T-helper 2 cell (primary cell): ENCODE measurements at regions not wholly inside any gene's neighbourhood (a gene's known extent, or its start where the extent isn't known, plus 50 kb on each side); places are given as distances from the start of the nearest gene placed in this dataset.

Experiments
- DNase-seq, 5 experiments: peaks; one replicate each; pipeline versions ENCODE4 v3.0.0 to v3.0.0-alpha.2; 2012 to 2022

DNA sequence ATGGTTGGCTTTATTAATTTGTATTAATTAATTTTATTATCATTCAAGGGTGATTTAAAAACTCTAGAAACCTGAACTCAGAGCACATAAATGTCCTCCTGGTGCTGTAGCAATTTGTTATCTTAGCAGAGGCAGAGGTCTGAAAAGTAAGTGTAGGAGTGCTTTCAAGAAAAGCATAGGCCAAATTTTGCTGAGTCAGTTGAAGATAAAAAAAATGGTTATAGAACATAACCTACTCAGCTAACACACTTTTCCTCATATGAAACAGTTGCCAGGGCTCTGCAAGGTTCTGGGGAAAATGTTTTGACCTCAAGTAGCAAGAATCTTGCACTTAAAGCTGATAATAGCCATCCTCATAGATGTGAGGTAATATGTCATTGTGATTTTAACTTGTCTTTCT, 53.5 kb upstream of the CHODL start:
- DNase-seq, result no peak

DNA sequence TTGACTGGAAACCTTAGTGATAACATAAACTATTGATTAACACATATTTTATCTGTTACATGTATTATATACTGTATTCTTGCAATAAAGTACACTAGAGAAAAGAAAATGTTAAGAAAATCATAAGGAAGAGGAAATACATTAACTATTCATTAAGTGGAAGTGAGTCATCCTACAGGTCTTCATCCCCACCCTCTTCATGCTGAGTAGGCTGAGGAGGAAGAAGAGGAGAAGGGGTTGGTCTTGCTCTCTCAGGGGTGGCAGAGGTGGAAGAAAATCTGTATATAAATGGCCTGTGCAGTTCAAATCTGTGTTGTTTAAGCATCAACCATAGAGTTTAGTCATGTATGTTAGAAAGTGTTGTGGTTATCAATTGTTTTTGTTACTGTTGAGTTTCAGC, 66.1 kb upstream of the CHODL start:
- no peak for DNase-seq

DNA sequence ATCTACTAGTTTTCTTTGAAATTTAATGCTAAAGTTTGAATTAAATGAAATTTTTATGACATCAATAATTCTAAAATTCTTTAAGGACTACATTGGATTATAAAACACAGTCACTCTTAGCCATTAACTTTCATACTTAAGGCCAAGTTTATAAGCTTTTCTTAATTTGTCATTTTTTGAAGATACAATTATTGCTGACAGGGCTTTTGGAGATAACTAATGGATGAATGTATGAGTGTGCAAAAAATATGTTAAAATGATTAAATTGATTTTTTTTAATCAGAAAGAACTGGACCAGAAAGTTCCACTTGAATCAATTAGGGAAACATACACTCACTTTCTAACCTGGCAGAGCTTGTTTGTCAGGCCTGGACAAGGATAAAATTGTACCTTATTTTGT, 70.3 kb upstream of the CHODL start:
- DNase-seq, result no peak

DNA sequence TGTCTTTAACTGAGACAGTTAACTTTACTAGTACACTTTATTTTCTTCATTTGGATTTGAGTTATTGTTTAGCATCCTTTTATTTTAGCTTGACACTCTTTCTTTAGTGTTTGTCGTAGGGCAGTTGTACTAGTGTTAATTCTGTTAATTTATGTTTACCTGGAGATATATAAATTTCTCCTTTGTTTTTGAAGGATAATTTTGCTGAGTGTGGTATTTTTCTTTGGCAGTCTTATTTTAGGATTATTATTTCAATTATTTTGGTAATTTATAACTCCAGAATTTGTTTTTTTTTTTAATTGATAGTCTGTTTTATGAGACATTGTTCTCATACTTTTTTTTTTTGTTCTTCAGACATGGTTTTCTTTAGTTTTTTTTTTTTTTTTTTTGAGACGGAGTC, 73.8 kb upstream of the CHODL start:
- DNase-seq, result no peak

DNA sequence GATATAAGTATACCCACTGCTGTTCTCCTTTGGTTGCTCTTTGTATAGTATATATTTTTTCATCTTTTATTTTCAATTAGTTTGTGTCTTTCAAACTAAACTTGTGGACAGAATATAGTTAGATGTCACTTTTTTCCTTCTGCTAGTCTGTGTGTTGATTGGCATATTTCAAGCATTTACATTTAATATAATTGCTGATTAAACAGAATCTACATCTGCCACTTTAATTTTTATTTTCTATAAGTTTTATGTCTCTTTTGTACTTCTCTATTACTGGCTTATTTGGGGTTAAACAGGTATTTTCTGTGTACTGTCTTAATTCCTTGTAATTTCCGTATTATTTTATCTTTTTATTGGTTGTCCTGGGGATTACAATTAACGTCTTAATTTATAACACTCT, 74.4 kb upstream of the CHODL start:
- DNase-seq, result no peak

DNA sequence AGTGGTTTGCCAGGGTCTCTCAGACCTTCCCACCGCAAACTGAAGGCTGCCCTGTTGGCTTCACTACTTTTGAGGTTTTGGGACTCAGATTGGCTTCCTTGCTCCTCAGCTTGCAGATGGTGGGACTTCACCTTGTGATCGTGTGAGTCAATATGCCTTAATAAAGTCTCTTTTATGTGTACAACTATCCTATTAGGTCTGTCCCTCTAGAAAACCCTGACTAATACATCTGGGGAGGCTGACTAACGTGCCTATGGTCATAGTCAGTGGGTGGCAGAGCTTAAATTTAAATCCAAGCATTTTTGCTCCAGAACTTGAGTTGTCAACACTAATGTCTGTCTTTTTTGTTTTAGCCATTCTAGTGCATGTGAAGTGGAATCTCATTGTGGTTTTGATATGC, 76.5 kb upstream of the CHODL start:
- no peak for DNase-seq

DNA sequence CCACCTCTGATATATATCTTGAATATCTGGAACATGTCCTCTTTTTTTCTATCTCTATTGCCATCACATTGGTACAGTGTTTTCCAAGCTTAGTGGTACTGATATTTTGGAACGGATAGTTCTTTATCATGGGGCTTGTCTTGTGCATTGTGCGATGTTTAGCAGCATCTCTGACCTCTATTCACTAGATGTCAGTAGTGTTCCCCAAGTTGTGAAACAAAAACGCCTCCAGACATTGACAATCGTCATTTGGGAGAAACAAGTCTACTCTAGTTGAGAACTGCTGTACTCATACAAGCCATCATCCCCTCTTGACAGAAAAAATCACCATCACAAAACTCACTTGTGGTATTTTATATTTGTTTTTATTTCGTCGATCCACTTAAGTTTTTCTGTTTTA, 79.7 kb upstream of the CHODL start:
- no peak for DNase-seq

DNA sequence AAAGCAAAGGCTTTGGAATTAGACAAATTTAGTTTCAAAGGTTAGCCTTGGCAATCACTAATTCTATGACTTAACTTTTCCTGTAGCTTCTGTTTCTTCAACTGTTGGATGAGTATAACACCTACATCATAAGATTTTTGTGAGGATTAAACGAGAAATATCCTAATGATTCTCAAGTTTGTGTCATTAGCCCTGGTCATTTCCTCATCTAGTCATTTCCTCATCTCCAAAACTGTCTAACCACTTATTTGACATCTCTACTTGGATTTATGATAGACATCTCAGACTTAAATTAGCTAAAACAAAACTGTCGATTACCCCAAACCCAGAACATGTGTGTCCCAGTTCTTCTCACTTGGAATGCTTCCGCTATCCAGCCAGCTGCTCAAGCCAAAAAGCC, 80.2 kb upstream of the CHODL start:
- no peak for DNase-seq

DNA sequence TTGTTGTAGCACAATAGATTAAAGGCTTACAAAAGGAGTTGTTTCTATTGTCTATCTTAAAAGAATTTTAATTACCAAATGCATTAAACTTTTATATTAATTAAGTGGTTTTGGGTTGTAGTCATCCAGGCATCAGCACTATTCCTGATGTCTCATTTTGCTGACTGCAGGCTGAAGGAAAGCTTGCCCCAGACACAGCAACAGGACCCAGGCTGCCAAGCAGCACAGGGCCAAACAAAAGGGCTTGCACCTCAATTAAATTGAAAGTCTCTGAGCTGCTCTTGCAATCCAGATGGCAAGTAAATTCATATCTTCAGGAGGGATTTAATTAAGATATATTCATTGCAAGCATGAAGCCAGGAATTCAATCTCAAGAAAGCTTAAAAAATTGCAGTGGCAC, 80.7 kb upstream of the CHODL start:
- no peak for DNase-seq

DNA sequence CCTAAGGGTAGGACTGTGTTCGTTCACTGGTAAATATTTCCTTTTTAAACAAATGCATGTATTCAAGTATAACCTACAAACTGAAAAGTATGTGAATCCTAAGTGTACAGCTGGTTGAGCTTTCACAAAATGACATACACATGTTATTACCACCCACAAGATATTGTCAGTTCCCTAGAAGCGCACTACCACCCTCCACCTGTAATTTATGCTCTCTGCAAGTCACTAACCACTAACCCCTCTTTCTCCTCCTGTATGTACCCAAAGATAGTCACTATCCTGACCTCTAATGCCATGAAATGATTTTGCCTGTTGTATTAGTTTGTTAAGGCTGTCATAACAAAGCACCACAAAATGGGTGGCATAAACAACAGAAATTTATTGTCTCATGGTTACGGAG, 82.8 kb upstream of the CHODL start:
- peak in 1 of 5 experiments; percentile 32 for DNase-seq

DNA sequence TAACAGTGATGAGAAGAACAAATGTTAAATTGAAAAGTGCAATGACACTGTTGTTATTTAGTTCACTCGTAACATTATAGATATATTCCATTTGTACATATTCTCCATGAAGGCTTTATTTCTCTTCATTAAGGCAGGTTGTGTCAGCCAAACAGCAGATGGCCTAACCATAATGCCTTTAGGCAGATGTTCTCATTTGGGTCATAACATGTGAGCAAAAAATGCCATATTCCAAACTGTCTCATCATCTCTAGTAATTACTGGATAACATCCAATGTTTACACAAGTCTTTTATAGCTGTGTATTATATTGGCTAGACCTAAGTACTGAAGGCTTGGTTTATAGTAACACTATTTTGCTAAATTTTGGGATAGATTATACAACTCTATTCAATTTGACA, 87.2 kb upstream of the CHODL start:
- no peak for DNase-seq

DNA sequence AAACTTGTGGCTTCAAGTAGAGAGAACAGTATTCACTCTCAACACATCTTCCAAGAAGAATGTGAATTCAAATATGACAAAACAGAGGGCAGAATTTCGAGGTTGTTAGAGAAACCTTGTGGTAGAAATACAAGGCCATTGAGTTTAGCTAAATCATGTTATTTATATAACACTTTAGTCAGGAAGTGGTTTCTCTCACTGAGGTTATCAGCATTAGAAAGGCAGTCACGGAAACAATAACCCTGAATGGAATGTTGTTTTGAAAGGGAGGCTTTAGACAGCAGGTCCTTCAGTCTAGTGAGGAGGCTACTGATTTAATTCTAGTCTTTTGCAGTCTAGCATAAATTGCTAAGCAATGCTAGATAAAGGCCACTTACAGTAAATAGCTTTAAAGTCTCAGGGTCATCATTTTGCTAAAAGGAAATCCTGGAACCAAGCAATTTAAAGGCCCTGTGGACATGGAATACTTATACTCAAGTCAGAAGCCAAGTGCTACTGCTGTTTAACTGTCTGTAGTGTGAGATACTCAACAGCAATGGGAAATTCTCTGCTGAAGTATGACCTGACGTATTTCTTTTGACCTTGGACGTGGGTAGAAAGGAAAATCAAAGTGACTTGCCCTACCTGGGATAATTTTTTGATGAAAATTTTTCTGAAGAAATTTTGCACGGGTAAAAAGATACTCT, 89.0 kb upstream of the CHODL start:
- DNase-seq, result peak in 2 of 5 experiments; percentile 3 to 61

DNA sequence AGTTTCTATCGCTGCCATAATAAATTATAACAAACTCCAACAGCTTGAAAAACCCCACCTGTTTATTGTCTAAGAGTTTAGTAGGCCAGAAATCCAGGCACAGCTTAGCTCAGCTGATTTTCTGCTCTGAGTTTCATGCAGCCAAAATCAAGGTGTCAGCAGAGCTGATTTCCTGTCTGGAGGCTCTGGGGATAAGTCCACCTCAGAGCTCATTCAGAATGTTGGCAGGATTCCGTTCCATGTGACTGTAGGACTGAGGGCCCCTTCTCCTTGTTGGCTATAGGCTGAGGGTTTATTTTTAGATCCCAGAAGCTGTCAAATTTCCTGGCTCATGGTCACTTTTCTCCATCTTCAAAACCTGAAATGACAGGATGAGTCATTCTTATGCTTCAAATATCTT, 91.6 kb upstream of the CHODL start:
- no peak for DNase-seq

DNA sequence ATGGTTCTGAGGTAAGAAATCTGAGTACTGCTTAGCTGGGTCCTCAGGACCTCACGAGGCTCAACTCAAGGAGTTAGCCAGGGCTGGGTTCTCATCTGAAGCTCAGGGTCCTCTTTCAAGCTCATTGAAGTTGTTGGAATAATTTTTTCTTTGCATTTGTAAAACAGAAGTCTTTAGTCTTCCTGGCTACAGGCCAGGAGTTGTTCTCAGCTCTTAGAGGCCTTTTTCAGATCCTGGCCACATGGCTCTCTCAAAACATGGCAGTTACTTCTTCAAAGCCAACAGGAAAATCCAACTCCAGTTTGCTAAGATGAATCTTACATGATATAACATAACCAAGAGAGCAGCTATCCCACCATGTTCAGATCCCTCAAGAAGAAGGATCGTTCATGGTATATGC, 92.3 kb upstream of the CHODL start:
- DNase-seq, result no peak

DNA sequence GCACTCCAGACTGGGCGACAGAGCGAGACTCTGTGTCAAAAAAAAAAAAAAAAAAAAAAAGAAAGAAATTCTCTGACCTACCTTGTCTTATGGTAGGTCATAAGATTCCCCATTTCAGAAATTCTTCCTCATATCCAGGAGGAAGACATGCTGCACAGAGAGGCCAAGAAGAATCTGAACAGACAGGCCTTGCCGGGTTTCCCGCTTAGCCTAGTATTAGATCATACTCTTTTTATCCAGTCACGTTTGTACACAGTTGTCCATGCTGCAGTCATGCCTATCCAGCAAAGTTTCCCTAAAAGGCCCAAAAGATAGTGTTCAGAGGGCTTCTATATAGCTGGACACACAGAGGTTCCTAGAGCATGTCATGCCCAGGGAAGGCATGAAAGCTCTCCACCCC, 93.6 kb upstream of the CHODL start:
- no peak for DNase-seq

DNA sequence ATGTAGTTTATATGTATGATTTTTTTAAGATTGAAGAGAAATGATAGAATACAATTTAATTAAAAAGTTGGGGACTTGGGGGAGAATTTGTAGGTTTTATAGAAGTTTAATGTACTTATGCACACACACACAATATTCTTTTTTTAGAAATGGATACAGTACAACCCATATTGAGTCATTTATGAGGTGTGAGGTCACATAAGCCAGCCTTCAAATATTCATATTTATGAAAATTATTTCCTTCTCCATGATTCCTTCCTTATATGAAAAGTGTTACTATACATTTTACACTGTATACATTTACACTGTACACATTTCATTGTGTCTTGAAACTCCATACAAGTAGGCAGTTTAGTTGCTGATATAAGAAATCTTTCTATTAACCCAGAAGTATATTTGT, 96.2 kb upstream of the CHODL start:
- DNase-seq, result no peak

DNA sequence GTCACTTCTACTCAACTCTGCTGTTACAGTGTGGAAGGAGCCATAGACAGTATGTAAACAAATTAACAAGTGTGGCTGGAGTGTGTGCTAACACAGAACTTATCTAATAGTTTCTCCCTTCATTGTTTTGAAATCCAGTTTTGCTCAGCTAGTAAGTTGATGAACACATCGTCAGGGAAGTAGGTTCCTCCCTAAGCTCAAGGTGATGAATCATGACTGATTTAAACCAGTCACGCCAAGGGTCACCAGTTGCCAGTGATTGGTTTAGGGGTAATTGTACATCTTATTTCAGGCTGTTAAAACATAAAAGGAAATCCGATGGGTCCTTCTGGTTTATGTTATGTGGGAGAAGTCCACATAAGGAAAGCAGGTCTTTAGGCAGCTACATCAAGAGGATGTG, 97.0 kb upstream of the CHODL start:
- no peak for DNase-seq

DNA sequence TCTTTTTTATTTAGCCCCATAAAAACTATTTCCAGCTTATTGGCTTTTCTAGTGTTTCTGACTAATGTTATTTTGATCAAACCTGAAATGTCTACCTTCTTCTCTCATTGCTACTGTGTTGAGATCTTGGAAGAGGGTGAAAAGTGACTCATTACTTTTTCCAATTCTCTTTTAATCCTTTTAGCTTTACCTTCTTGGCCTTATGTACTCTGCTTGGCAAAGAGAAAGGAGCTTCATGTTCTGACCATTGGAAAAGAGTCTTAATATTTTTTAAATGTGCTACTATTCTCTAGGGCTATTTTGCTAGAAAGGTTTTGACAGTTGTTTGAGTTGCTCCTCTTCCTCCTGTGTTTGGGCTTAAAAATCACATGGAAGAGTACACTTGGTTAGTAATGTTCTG, 97.8 kb upstream of the CHODL start:
- DNase-seq, result no peak

DNA sequence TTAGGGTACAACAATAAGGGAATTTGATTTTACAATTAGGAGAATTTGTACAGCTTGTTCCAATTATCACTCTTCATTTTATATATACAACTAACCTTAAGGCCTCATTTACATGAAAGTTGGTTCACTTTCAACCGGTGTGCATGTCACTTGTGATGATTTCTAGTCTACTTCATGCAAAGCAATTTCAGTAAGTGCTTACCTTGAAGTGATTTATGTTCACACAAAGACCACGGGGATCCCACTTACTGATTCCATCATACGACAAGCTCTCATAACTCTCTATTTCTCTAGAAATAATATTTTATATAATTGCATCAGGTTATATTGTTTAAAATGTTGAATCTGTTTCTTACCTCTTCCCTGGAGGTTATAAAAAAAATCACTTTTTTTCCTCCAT, 100.3 kb upstream of the CHODL start:
- no peak for DNase-seq

DNA sequence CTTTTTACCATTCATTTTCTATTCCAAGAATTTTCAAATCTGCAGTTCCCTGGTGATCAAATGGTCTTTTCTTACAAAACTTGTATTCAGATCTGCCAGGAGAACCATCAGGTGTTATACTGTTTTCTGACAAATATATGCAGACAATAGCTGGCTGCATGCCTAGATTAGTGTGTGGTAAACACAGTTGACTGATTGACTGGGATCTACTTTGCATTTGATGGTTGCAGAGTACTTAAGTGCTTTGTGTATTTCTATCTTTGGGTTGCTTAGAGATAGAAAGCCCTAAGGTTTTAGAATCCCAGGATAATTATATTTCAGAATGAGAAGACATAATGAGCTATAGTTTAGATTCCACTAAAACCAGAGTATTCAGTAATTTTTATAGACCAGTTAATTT, 102.0 kb upstream of the CHODL start:
- no peak for DNase-seq

DNA sequence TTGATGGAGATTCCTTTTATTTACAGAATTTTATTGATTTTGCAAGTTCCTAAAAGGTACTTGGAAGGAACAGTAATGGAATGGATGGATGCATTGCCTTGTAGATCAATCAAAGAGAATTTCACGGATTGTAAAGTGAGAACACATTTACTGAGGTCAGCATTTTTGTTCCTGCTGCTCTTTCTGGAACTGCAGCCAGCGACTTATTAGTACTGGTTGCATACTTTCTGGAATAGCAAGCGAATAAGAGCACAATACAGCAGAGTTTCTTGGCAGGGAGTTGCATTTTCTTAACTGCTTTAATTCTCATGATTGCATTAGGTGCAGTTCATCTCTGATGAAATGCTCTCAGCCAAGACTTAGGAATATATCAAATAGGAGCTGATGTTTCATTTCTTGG, 106.1 kb upstream of the CHODL start:
- no peak for DNase-seq

DNA sequence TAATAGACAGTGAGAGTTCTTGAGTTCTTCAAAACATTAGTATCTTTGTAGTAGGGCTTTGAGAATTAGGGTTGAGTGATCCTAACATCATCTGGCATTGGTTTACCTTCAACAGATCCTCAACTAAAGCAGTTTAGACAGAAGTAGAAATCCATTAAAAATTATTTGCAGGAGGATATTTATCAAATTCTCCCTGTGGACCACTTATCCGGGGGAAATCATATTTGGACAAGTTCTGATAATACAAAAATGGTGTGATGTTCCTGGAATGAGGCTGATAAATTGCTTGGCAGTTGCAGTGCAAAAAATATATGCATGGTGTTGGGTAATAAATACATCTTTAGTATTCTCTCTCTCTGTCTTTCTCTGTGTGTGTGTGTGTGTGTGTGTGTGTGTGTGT, 115.1 kb upstream of the CHODL start:
- no peak for DNase-seq

DNA sequence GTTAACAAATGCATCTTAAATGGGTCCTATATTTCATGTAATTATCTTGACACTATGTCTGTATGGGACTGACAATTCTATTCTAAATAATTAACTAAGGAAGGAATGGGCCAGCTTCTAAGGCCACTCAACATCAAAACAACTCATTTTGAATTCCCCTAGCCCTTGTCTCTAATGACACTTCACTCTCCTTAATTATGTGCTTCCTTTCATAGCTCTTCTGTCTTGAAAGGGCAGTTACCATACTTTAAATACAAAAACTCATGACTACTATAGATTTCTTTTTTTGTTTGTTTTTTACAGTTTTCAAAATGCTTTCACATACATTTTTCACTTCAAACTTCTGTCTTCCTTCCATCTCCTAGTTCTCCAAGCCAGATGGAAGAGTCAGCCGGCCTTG, 126.1 kb upstream of the CHODL start:
- no peak for DNase-seq

DNA sequence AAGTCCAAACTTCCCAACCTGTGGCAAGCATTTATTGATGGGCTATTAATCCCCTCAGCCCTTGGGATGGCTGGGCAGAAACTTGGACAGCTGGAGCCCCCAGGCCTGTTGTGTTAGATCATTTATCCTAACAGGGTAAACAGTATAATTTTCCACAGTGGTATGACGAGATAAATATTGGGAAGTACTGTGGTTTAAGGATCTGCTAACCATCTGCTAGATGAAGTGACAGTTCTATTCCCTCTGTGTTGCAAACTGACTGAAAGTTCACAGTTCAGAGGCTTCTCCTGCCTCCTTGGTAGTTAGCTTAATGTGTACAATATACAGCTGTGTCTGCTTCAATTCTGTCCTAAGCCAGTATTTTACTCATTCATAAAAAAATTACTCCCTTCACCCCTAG, 127.5 kb upstream of the CHODL start:
- no peak for DNase-seq

DNA sequence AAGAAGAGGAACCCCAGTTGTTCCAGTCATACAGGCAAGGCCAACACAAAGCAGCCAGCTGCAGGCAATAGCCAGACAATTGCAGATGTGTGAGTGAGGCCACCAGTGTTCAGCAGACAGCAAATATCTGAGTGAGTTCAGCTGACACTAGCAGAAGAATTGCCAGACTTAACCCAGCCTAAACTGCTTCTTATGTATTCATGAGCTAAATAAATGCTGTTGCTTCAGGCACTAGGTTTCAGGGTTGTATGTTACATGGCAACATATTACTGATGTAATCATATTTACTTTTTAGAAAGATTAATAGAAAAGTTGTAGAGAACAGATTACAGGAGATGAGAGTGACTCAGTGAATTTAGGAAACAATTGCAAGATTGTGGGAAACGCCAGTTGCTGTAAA, 129.8 kb upstream of the CHODL start:
- DNase-seq, result no peak

DNA sequence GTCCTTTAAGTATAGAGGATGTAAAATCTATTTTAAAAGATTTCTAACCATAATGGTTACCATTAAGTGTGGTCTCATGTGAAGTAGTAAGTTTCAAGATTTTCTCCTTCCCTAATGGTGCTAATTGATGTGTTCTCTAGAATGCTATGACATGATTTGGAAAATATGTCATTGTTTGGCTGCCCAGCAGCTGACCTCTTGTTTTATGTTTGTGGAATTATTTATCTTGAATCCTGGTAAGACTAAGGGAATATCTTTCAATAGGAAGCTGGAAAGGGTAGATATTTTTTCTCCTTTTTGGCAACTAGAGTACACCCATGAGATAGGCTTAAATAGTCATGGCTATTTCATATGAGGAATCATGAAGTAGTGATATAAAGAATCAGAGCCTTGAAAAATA, 139.8 kb upstream of the CHODL start:
- DNase-seq, result no peak
